ENCODE measurements at regions not wholly inside any gene's neighbourhood (a gene's known extent, or its start where the extent isn't known, plus 50 kb on each side); places are given as distances from the start of the nearest gene placed in this dataset.

DNA sequence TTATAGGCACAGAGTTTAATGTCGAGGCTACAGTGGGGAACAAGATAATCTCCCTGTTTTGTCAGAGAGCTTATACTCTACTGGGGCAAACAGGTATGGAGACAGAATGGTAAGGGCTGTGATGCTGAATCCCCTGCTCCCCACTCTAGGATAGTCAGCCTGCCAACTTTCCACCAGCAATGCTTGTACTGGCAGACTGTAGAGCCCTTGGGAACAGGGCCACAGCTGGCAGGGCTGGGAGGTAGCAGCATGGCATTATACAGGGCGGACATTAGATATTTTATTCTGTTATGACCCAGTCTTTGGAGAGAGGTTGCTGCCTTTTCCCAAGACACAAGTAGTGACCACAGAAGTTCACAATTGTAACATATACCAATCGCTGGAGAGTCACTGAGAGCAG, 91.2 kb downstream of the ARRDC4 start:
- TF ChIP-seq POLR2A (IDR thresholded peaks at IDR 0.05; ENCODE audit: borderline replicate concordance, extremely low read depth, insufficient read depth, insufficient read length) (no peak), EZH2 (IDR thresholded peaks at IDR 0.05) (no peak), YY1 (IDR thresholded peaks at IDR 0.05; ENCODE audit: extremely low read depth, insufficient replicate concordance, low read depth, low read length) (no peak), ZFX (IDR thresholded peaks at IDR 0.05) (no peak), ZNF274 (IDR thresholded peaks at IDR 0.05; ENCODE audit: low read depth, low read length) (no peak), JUND (IDR thresholded peaks at IDR 0.05) (no peak), EZH2phosphoT487 (IDR thresholded peaks at IDR 0.05; ENCODE audit: borderline replicate concordance) (no peak), FOSL1 (IDR thresholded peaks at IDR 0.05; ENCODE audit: low read depth) (no peak), SRF (IDR thresholded peaks at IDR 0.05; ENCODE audit: low read depth) (no peak), POLR2AphosphoS5 (IDR thresholded peaks at IDR 0.05; ENCODE audit: low read depth, low read length) (no peak)
- TF ChIP-seq, protein P1, sequence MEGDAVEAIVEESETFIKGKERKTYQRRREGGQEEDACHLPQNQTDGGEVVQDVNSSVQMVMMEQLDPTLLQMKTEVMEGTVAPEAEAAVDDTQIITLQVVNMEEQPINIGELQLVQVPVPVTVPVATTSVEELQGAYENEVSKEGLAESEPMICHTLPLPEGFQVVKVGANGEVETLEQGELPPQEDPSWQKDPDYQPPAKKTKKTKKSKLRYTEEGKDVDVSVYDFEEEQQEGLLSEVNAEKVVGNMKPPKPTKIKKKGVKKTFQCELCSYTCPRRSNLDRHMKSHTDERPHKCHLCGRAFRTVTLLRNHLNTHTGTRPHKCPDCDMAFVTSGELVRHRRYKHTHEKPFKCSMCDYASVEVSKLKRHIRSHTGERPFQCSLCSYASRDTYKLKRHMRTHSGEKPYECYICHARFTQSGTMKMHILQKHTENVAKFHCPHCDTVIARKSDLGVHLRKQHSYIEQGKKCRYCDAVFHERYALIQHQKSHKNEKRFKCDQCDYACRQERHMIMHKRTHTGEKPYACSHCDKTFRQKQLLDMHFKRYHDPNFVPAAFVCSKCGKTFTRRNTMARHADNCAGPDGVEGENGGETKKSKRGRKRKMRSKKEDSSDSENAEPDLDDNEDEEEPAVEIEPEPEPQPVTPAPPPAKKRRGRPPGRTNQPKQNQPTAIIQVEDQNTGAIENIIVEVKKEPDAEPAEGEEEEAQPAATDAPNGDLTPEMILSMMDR (IDR thresholded peaks at IDR 0.05 in 2 of 3, conservative IDR thresholded peaks at IDR 0.05 in 1 of 3; ENCODE audit: borderline replicate concordance in 1 of 3, insufficient read depth in 1 of 3, low read depth in 2 of 3, low read length in 2 of 3): no peak
- TF ChIP-seq, protein P2, sequence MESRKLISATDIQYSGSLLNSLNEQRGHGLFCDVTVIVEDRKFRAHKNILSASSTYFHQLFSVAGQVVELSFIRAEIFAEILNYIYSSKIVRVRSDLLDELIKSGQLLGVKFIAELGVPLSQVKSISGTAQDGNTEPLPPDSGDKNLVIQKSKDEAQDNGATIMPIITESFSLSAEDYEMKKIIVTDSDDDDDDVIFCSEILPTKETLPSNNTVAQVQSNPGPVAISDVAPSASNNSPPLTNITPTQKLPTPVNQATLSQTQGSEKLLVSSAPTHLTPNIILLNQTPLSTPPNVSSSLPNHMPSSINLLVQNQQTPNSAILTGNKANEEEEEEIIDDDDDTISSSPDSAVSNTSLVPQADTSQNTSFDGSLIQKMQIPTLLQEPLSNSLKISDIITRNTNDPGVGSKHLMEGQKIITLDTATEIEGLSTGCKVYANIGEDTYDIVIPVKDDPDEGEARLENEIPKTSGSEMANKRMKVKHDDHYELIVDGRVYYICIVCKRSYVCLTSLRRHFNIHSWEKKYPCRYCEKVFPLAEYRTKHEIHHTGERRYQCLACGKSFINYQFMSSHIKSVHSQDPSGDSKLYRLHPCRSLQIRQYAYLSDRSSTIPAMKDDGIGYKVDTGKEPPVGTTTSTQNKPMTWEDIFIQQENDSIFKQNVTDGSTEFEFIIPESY (IDR thresholded peaks at IDR 0.05; ENCODE audit: extremely low read depth, insufficient replicate concordance, low read length): no peak
- TF ChIP-seq, protein P3, sequence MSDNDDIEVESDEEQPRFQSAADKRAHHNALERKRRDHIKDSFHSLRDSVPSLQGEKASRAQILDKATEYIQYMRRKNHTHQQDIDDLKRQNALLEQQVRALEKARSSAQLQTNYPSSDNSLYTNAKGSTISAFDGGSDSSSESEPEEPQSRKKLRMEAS (IDR thresholded peaks at IDR 0.05): no peak
- TF ChIP-seq, protein P4, sequence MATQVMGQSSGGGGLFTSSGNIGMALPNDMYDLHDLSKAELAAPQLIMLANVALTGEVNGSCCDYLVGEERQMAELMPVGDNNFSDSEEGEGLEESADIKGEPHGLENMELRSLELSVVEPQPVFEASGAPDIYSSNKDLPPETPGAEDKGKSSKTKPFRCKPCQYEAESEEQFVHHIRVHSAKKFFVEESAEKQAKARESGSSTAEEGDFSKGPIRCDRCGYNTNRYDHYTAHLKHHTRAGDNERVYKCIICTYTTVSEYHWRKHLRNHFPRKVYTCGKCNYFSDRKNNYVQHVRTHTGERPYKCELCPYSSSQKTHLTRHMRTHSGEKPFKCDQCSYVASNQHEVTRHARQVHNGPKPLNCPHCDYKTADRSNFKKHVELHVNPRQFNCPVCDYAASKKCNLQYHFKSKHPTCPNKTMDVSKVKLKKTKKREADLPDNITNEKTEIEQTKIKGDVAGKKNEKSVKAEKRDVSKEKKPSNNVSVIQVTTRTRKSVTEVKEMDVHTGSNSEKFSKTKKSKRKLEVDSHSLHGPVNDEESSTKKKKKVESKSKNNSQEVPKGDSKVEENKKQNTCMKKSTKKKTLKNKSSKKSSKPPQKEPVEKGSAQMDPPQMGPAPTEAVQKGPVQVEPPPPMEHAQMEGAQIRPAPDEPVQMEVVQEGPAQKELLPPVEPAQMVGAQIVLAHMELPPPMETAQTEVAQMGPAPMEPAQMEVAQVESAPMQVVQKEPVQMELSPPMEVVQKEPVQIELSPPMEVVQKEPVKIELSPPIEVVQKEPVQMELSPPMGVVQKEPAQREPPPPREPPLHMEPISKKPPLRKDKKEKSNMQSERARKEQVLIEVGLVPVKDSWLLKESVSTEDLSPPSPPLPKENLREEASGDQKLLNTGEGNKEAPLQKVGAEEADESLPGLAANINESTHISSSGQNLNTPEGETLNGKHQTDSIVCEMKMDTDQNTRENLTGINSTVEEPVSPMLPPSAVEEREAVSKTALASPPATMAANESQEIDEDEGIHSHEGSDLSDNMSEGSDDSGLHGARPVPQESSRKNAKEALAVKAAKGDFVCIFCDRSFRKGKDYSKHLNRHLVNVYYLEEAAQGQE (IDR thresholded peaks at IDR 0.05; ENCODE audit: low read depth): no peak
